SK-N-SH treated with all-trans-retinoic acid at 6 μM for 48 hours (cell line): ENCODE measurements at regions not wholly inside any gene's neighbourhood (a gene's known extent, or its start where the extent isn't known, plus 50 kb on each side); places are given as distances from the start of the nearest gene placed in this dataset.

Source experiments
- CREB5 ChIP-seq: fragments of 250-450 bp; sonication (Bioruptor Pico); IDR thresholded peaks from 2 replicates; pipeline ENCODE4 v1.5.1; 2020; ENCODE audit warnings: low read depth, mild to moderate bottlenecking, moderate library complexity
- ZNF565 ChIP-seq: fragments of 450-650 bp; formaldehyde crosslinking; conservative IDR thresholded peaks from 2 replicates; pipeline ENCODE4 v1.5.0; 2020; ENCODE audit warnings: low read depth, mild to moderate bottlenecking, moderate library complexity
- ZNF70 ChIP-seq: fragments of 450-650 bp; formaldehyde crosslinking; IDR thresholded peaks from 2 replicates; pipeline ENCODE4 v1.5.0; 2020; ENCODE audit warnings: mild to moderate bottlenecking, moderate library complexity

GRCh38 chr2:125033871-125034270 lies 1008.8 kb downstream of the CNTNAP5 start:
- no peak for TF ChIP-seq CREB5 (CRISPR knock-in tag)
- TF ChIP-seq ZNF565 (CRISPR knock-in tag) = no peak
- no peak for TF ChIP-seq ZNF70 (CRISPR knock-in tag)
